IMR-90 (cell line): ENCODE measurements at regions not wholly inside any gene's neighbourhood (a gene's known extent, or its start where the extent isn't known, plus 50 kb on each side); places are given as distances from the start of the nearest gene placed in this dataset.

Experiments used
- ATAC-seq: fragments of 200-7000 bp; cut with Tn5 transposase; 2 replicates; pipeline ENCODE4 v1.9.1; 2020; ENCODE audit warnings: low read depth, mild to moderate bottlenecking, moderate library complexity
- BruUV-seq: library from RNA; stranded (reverse); fragments of 400-500 nt; replicated peaks from 2 replicates; lab custom pipeline; 2021; lab: Mats Ljungman, UMichigan
- CTCF ChIA-PET: fragments of 300-600 bp; formaldehyde crosslinking; extraction: SDS; loops from one replicate; lab custom pipeline; 2021; ENCODE audit warnings: antibody characterized with exemption; lab: Yijun Ruan, JAX
- POLR2A ChIA-PET: fragments of 300-600 bp; sonication (Branson Sonifier 250); formaldehyde crosslinking; loops from one replicate; lab custom pipeline; 2022; ENCODE audit warnings: antibody characterized with exemption; ENCODE audit not compliant: unreplicated experiment; lab: Charles Lee
- DNase-seq: peaks from one replicate; pipeline ENCODE4 v3.0.0; 2013
- H2AFZ ChIP-seq: replicated peaks from 2 replicates; pipeline ENCODE3; 2013; ENCODE audit warnings: low read length, mild to moderate bottlenecking; ENCODE audit not compliant: poor library complexity
- H2AK5ac ChIP-seq: 2 replicates; pipeline ENCODE4 v1.6.1; 2013; ENCODE audit warnings: low read depth, low read length, inconsistent platforms
- H2AK9ac ChIP-seq: replicated peaks from 2 replicates; pipeline ENCODE3; 2013; ENCODE audit warnings: mild to moderate bottlenecking, low read depth, low read length, moderate library complexity; ENCODE audit not compliant: poor library complexity
- H2BK120ac ChIP-seq: 2 replicates; pipeline ENCODE4 v1.6.1; 2013; ENCODE audit warnings: low read depth, low read length, inconsistent platforms
- H2BK15ac ChIP-seq: 3 replicates; pipeline ENCODE4 v1.6.1; 2013; ENCODE audit warnings: low read depth, low read length, inconsistent platforms
- H2BK20ac ChIP-seq: 2 replicates; pipeline ENCODE4 v1.6.1; 2013; ENCODE audit warnings: low read depth, mild to moderate bottlenecking, inconsistent platforms, low read length, moderate library complexity
- H2BK5ac ChIP-seq: 2 replicates; pipeline ENCODE4 v1.6.1; 2013; ENCODE audit warnings: mild to moderate bottlenecking, low read depth, low read length, inconsistent platforms; ENCODE audit not compliant: poor library complexity, severe bottlenecking
- H3K14ac ChIP-seq: replicated peaks from 2 replicates; pipeline ENCODE4 v1.6.1; 2013; ENCODE audit warnings: low read depth, low read length, inconsistent platforms
- H3K18ac ChIP-seq: 2 replicates; pipeline ENCODE4 v1.6.1; 2013; ENCODE audit warnings: low read depth, low read length, control low read depth
- H3K23ac ChIP-seq: 2 replicates; pipeline ENCODE4 v1.6.1; 2013; ENCODE audit warnings: low read depth, low read length, inconsistent platforms
- H3K27ac ChIP-seq: 2 replicates; pipeline ENCODE4 v1.5.1; 2013; ENCODE audit warnings: mild to moderate bottlenecking, control low read depth, low read length; ENCODE audit not compliant: insufficient read depth
- H3K27me3 ChIP-seq: 2 replicates; pipeline ENCODE4 v1.6.1; 2013; ENCODE audit warnings: low read length; ENCODE audit not compliant: control insufficient read depth, insufficient read depth
- H3K36me3 ChIP-seq: 2 replicates; pipeline ENCODE4 v1.6.1; 2013; ENCODE audit warnings: low read length, mixed read lengths; ENCODE audit not compliant: control insufficient read depth, insufficient read depth
- H3K4ac ChIP-seq: 2 replicates; pipeline ENCODE4 v1.6.1; 2013; ENCODE audit warnings: low read depth, low read length, inconsistent platforms
- H3K4me1 ChIP-seq: 2 replicates; pipeline ENCODE4 v1.6.1; 2013; ENCODE audit warnings: low read length, mixed read lengths; ENCODE audit not compliant: control insufficient read depth, insufficient read depth
- H3K4me2 ChIP-seq: 2 replicates; pipeline ENCODE4 v1.6.1; 2013; ENCODE audit warnings: low read depth, mild to moderate bottlenecking, control low read depth, low read length, moderate library complexity
- H3K4me3 ChIP-seq: 2 replicates; pipeline ENCODE4 v1.5.1; 2013; ENCODE audit warnings: low read depth, mild to moderate bottlenecking, control low read depth, low read length, moderate library complexity; ENCODE audit not compliant: insufficient read depth
- H3K56ac ChIP-seq: 2 replicates; pipeline ENCODE4 v1.6.1; 2013; ENCODE audit warnings: low read length, inconsistent platforms; ENCODE audit not compliant: insufficient read depth; ENCODE audit errors: extremely low read depth
- H3K79me1 ChIP-seq, 2 experiments: 2 replicates each; pipeline ENCODE4 v1.6.1; 2013; ENCODE audit warnings: low read length in 2 of 2, inconsistent platforms in 1 of 2, low read depth in 1 of 2
- H3K9ac ChIP-seq: 2 replicates; pipeline ENCODE4 v1.6.1; 2013; ENCODE audit warnings: low read depth, low read length, control low read depth
- H3K9me1 ChIP-seq: 2 replicates; pipeline ENCODE4 v1.6.1; 2013; ENCODE audit warnings: low read length, inconsistent platforms; ENCODE audit not compliant: insufficient read depth
- H3K9me3 ChIP-seq: 2 replicates; pipeline ENCODE4 v1.6.1; 2013; ENCODE audit warnings: low read length; ENCODE audit not compliant: control insufficient read depth, insufficient read depth
- H4K20me1 ChIP-seq: 2 replicates; pipeline ENCODE4 v1.6.1; 2013; ENCODE audit warnings: low read length, inconsistent platforms; ENCODE audit not compliant: insufficient read depth
- H4K5ac ChIP-seq: 2 replicates; pipeline ENCODE4 v1.6.1; 2013; ENCODE audit warnings: mild to moderate bottlenecking, low read depth, low read length, control low read depth
- H4K8ac ChIP-seq, 2 experiments: 2 replicates each; pipeline ENCODE4 v1.6.1; 2013; ENCODE audit warnings: low read depth in 2 of 2, low read length in 2 of 2, control low read depth in 1 of 2, inconsistent platforms in 1 of 2
- H4K91ac ChIP-seq: 2 replicates; pipeline ENCODE4 v1.6.1; 2013; ENCODE audit warnings: low read depth, low read length, inconsistent platforms; ENCODE audit not compliant: insufficient read depth
- CEBPB ChIP-seq: IDR thresholded peaks from 2 replicates; pipeline ENCODE4 v1.6.1; 2012; ENCODE audit warnings: low read depth, low read length, improper control_type of control experiment
- FOS ChIP-seq: fragments of 150-350 bp; IDR thresholded peaks from 2 replicates; pipeline ENCODE4 v1.6.1; 2016; ENCODE audit warnings: low read depth, low read length
- dilution Hi-C: fragments of 300-500 bp; cut with HindIII; formaldehyde crosslinking; loops from one replicate; pipeline ENCODE4 v1.14.3; 2018; ENCODE audit warnings: low sequenced_read_pairs; ENCODE audit not compliant: unreplicated experiment
- in situ Hi-C: fragments of 300-500 bp; cut with MboI; formaldehyde crosslinking; loops from 3 replicates; pipeline ENCODE4 v1.14.3; 2019; ENCODE audit warnings: low sequenced_read_pairs, inconsistent platforms, mixed read lengths
- intact Hi-C: fragments of 100-400 bp; cut with micrococcal nuclease; formaldehyde crosslinking; loops from 2 replicates; pipeline ENCODE4 v1.10.0; 2022
- TF ChIP-seq, protein P1 (sequence below): fragments of 150-350 bp; IDR thresholded peaks from 2 replicates; pipeline ENCODE4 v1.6.1; 2016; ENCODE audit warnings: low read depth, mild to moderate bottlenecking, low read length, moderate library complexity, borderline replicate concordance

DNA sequence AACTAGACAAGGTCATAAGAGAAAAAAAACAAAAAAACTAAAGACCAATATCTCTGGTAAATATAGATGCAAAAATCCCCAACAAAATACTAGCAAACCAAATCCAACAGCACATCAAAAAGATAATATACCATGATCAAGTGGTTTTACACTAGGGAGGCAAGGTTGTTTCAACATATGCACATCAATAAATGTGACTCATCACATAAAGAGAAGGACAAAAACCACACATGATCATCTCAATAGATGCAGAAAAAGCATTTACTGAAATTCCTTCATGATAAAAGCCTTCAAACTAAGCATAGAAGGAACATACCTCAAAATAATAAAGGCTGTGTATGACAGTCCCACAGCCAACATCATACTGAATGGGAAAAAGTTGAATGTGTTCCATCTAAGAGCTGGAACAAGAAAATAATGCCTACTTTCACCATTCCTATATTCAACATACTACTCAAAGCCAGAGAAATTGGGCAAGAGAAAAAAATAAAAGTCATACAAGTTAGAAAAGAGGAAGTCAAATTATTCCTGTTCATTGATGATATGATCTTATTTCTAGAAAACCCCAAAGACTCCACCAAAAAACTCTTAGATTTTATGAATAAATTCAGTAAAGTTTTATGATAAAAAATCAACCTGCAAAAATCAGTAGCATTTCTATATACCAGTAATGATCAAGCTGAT lies 72.2 kb upstream of the FAM169A start:
- Histone ChIP-seq H3K4me3 (no peak overlapping the region), H3K9me3 (no peaks in the 10 kb centered on the region), H3K4me2 (no peak overlapping the region), H3K27ac (no peak overlapping the region), H4K91ac (no peak overlapping the region), H3K4me1 (no peaks in the 10 kb centered on the region), H4K8ac (no peak overlapping the region), H3K14ac (no peak overlapping the region), H3K4ac (no peak overlapping the region), H2BK15ac (no peak overlapping the region), H3K56ac (no peak overlapping the region), H2AFZ (no peak overlapping the region), H2BK5ac (no peak overlapping the region), H2AK5ac (no peak overlapping the region), H3K18ac (no peak overlapping the region), H3K23ac (no peak overlapping the region), H3K79me1 (no peaks in the 10 kb centered on the region), H2BK120ac (no peak overlapping the region), H2AK9ac (no peak overlapping the region), H3K27me3 (no peaks in the 10 kb centered on the region), H4K20me1 (no peaks in the 10 kb centered on the region), H3K36me3 (no peaks in the 10 kb centered on the region), H3K9me1 (no peaks in the 10 kb centered on the region), H4K5ac (no peak overlapping the region), H2BK20ac (no peak overlapping the region), H3K9ac (no peak overlapping the region)
- DNase-seq, result peak; percentile 40
- ATAC-seq, result no peak
- intact Hi-C loops, result loop anchor here (10.0 kb wide), 1 partner anchor 296 kb away; the partner anchor contains the start of gene ANKRD31
- CTCF ChIA-PET, result no interaction called here
- BruUV-seq, result no TSS peak
- POLR2A ChIA-PET, result no interaction called here
- TF ChIP-seq, protein P1, sequence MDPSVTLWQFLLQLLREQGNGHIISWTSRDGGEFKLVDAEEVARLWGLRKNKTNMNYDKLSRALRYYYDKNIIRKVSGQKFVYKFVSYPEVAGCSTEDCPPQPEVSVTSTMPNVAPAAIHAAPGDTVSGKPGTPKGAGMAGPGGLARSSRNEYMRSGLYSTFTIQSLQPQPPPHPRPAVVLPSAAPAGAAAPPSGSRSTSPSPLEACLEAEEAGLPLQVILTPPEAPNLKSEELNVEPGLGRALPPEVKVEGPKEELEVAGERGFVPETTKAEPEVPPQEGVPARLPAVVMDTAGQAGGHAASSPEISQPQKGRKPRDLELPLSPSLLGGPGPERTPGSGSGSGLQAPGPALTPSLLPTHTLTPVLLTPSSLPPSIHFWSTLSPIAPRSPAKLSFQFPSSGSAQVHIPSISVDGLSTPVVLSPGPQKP, result no peak
- TF ChIP-seq FOS (0 out of 2 replicates have a peak, but pooled peaks have one; percentile 14), CEBPB (peak; percentile 41; the same call in 1 of the 2 replicates)
- in situ Hi-C loops, result no loop called here
- dilution Hi-C loops, result no loop called here
